C1 segment of cervical spinal cord (tissue), 14 donors: ENCODE measurements at regions not wholly inside any gene's neighbourhood (a gene's known extent, or its start where the extent isn't known, plus 50 kb on each side); places are given as distances from the start of the nearest gene placed in this dataset.

Experiments used
- DNase-seq, 14 donors: peaks; one replicate each; lab custom pipeline; 2025; lab: John Stamatoyannopoulos, UW

DNA sequence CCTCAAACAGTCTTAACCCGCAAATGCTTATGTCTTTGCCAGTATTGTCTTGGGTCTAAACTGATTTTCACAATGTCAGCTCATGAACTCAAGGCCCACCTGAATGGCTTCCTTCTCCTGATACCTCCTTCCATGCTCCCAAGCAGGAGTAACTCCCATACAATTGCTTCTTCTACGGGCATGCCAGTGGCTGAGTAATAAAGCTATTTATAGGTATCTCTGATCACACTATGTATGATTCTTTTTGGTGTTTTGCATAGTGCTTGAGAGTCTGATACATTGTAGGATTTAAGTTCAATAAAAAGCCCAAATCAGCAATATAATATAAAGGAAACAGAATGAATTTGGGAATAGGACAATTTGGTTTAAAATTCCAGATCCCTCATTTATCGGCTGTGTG, 235.0 kb upstream of the DCN start:
- DNase-seq = no peak

DNA sequence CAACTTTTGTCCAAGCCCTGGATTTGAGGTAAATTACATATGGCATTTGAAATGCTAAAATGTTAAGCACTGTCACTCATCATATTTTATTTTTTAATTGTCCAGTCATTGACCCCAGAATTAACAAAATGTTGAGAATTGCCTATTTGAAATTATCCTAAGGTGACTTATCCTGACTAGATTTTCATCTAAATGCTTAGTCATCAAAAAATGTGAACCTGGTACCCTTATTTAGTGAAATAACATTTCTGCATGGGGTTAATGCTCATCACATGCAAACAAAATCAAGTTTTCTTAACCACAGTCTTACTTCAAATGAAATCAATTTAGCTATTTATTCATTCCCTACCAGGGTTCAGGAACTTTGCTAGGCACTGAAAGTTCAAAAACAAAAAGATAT, 232.0 kb upstream of the DCN start:
- no peak for DNase-seq

- no peak for DNase-seq
Observed at GRCh38 chr12:91413581-91414546, 231.2 kb upstream of the DCN start.

DNA sequence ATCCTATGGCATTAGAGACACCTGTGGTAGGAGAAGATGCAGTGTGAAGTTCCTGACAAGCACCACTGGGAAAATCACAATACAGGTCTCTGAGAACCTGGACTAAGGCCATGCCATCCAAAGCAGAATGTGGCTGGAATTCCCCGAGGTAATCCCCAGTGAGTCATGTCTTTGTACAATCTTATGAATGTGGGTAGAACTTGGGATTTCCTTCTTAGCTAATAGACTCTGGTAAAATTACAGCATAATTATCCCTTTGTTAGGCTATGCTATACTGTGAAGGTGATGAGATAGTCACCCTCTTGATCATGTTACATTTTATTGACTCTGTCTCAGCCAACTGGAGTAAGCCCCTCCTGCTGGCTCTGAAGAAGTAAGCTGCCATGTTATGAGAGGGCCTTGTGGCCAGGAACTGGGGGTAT, 224.3 kb upstream of the DCN start:
- no peak for DNase-seq

GRCh38 chr12:91404441-91404840, 221.8 kb upstream of the DCN start:
- no peak for DNase-seq

GRCh38 chr12:91401190-91401589, 218.6 kb upstream of the DCN start:
- no peak for DNase-seq

DNA sequence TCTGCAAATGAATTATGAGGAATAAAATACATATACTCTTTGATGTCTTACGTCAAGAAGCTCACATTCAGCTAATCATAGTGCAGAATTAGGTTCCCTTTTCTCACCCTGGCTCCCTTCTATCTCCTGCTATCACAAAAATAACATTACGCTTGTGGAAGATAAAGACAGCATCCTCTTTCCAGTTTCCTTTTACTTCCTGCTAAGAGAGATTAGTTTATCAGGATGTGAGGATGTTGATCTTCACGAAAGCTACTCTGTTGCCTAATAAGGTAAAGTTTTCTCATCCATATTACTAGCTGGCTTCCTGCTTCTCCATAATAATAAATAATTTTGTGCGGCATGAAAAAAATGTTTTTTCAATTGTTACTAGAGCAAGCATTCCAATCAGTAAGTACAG, 217.7 kb upstream of the DCN start:
- DNase-seq = no peak

DNA sequence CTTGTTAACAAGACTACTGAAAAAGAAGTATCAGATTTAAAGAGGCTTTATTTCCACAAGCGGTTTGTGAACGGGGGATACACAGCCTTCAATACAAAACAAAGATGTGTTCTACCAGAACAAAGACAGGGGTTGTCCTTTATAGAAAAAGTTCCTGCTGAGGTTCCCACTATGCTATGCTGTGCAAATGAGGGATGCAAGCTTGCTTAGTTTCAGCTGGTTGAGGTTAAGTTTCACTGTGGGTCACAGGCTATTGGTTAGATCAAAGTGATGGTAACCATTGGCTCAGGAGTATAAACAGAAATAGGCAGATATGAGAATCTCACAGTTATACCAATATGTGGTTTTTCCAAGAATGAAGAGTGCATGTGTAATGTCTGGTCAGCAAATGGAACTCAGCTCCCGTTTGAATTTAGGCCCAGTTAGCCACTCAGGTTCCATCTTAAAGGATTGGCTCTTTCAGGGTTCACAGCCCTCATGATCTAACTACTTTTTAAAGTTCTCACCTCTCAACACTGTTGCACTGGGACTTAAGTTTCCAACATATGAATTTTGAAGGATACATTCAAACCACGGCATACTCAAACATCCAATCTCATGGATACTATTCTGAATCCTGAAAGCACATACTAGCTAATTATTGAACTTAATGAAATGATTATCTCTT, 215.4 kb upstream of the DCN start:
- DNase-seq = no peak

DNA sequence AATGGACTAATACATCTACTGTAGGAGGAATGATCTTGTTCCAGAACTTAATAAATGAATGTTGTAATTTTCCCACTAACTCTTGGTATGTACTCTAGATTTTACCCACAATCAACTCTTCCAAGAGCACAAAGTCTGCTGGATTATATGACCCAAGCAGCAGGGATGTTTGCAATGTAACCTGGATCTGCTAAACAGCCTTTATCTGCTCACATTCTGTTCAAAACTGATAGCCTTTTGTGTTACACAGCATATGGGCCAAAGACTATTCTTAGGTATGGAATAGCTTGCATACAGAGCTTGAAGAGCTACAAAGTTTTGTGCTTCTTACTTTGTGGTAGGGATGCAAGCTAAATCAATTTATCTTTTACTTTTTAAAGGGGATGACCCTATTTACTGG, 213.7 kb upstream of the DCN start:
- DNase-seq = no peak

- DNase-seq = no peak
Observed at GRCh38 chr12:91395628-91396135, 213.1 kb upstream of the DCN start.

- no peak for DNase-seq
Observed at GRCh38 chr12:91394903-91395302, 212.3 kb upstream of the DCN start.

DNA sequence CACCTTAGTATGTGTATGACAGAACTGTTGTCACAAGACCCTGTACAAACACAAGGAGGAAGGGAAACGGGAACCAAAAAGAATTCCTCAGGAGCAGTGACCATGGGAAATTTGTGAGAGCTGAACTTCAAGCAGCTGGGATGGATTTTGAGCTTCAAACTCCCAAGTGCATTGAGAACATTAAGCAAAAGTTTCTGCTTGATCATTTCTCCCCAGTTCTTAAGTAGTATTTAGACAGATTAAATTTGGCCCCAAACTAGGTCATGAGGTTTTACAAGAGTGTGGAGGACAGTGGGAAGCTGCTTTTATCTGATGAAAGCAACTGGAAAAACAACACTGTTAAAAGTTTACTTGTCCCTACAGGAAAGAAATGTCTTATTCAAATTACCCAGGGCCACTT, 206.0 kb upstream of the DCN start:
- DNase-seq = no peak

- no peak for DNase-seq
Observed at GRCh38 chr12:91387461-91388134, 205.0 kb upstream of the DCN start.

DNA sequence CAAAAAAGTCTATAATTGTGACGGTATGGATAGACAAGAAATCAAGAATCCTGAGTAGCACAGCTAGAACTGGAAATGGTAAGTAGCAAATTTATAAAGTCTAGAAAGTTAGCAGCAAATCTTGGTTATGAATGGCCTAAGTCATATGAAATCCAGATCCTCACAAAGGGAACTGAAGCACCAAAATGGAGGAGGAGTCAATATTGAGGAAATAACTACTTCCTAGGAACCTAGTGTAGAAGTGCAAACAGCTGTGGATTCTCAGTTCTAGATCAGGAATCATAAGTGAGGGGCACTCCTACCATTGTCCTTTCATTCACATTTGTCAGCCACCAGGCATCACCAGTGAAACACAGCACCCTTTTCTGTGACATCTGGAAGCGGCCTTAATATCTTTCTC, 202.2 kb upstream of the DCN start:
- DNase-seq = no peak

DNA sequence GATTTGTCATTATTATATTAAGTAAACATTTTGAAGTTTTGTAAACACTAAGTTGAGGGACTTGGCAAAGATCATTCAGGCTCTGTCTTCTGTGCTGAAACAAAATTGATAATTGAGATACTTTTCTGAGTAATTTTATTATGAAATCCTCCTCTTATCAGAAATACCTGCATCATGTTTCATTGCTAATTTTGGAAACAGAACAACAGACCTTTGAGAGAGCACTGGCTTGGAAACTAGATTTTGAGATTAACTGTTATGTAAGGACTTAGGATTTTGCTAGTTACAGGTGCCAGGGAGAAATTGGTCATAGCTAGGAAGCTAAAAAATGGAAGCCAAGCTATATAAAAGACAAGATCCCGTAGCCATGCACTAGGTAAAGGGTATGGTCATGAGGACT, 201.7 kb upstream of the DCN start:
- peak in 1 of 14 donors; percentile 90 for DNase-seq

DNA sequence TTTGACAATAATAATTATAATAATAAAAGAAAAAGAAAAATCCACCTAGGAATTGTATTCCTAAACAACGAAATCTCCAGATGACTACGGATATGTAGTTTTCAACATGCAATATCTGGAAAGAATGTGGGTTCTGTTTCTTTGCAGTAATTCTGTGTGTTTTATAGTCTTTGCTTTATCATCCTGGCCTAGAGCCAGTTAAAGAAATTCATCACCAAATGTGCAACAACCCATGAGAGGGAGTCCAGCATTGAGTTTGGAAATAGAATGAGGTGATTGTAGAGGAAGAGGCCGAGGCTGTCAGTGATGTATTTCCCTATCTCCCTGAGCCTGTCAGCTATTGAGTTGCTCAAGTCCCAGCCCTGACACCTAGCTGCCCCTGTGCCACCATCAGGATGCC, 200.5 kb upstream of the DCN start:
- peak in 1 of 14 donors; percentile 6 for DNase-seq

DNA sequence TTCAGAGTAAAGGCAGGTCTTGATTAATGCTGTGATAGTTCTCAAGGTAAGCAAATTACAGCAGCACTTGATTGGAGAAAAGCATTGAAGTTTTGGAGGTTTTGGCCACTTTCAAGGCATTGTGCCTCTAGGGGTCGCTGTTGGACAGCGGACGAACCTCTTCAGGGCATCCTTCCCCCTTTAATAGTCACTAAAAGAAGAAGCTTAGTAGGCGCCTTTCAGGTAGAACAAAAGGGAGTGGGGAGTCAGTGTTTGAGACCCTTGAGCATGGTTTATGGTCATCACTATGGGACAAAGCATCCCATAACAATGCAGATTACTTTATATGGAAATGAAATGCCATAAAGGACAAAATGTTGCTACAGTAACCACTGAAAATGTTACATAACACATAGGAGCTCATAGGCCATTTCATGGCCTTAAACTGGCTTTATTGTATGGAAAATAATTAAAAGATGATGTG, 199.5 kb upstream of the DCN start:
- DNase-seq = peak; percentile 4 to 94 (median 74)

DNA sequence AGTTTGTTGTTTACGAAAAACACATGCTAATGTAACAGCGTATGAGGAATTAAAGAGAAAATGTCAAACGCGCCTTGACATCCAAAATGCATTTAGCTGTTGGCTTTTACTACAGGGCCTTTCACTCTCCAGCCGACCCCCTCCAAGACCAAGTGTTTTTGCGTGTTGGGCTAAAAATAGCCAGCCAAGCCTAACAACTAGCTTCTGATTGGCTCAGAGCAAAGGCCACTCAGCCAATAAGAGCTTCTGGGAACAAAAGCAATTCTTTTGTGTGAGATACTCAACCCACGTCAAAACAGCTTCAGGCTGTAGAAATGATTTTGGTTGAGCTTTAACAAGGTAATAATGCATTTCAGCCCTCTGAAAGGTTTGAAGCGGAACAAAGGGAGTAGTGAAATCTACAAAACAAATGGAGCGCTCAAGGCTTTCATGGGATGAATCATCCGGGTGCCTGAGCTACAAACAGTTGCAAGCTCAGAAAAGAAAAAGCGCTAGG, 198.7 kb upstream of the DCN start:
- peak in 12 of 14 donors; percentile 45 to 99 (median 74) for DNase-seq

- peak in 1 of 14 donors; percentile 44 for DNase-seq
Observed at GRCh38 chr12:91380631-91381030, 198.0 kb upstream of the DCN start.

- peak in 1 of 14 donors; percentile 37 for DNase-seq
Observed at GRCh38 chr12:91379051-91379775, 196.6 kb upstream of the DCN start.

DNA sequence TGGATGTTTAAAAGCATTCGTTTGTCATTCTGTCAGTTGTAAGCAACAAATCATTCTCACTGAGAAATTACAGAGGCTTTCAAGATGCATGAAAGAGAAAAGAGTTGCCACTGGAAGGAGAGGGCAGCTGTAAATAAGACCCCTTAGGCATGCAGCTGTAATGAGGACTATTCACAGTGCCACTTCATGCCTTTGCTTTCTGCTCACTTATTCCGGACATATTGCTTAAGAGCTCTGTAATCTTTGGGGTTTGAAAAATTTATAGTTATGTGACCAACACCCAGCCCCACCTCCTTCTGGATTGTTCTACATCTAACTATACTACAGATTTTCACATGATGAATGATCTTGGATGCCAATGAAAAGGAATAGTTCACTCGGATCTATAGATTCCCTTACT, 194.8 kb upstream of the DCN start:
- no peak for DNase-seq
